ENCODE measurements at regions not wholly inside any gene's neighbourhood (a gene's known extent, or its start where the extent isn't known, plus 50 kb on each side); places are given as distances from the start of the nearest gene placed in this dataset.

DNA sequence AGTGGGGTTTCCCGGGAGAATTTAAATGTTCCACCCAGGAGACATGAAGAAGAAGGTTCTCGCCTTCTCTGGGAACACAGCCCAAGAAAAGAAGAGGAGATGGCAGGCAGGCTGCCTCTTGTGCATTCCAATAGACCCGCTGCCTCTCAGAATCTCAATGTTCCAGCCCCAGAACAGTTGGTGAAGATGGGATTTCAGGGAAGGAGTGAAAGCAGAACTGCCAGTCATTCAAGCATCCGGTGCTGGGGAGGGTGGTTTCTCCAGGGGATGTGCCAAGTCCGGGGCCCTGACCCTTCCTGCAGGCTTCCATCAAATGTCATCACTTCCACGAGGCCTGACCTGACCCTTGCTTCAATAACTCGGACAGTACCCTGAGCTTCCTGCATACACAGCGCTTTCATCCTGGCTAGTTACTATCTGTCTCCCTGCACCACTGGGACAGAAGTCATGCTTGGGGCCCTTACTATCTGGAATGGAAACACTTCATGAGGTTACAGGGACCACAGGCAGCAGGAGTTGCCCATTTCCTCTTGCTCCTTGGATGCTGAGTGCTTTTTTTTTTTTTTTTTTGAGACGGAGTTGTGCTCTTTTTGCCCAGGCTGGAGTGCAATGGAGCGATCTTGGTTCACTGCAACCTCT is 386.6 kb upstream of the POU3F1 start:
- no peak for DNase-seq (ENCODE audit: low read depth in 4 of 4, low spot score in 1 of 4)

DNA sequence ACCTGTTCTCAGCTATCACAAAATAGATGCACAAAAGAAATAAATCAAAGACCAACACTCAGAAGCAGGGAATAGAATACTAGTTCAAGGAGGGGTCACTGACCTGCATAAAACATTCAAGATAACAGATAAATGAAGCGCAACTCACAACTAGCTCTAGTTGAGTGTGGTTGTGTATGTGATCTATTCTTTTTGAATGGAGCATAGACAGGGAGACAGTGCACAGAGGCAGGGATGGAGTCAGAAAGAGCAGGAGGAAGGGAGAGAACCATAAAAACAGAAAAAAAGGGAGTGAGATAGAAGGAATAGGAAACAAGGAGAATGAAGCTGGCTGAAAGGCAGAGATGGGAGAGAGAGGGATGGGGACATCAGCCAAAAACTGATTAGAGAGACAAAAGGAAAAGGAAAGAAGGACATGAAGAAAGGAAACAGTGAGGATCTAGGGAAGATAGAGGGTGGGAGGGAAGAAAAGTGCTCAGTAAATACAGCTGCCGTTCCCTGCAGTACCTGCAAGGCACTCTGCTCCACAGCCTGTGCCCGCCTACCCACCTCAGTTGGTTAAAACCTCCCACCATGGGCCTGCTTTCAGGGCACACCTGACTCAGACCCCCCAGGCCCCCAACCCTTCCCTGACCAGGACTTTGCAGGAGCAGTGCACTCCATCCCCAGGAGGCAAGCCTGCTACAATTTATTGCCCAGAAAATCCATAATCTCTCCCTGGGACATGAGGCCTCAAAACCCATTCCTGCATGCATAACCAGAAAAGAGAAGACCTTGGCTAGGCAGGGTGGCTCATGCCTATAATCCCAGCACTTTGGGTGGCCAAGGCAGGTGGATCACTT is 385.2 kb upstream of the POU3F1 start:
- DNase-seq (ENCODE audit: low read depth in 4 of 4, low spot score in 1 of 4) = no peak

DNA sequence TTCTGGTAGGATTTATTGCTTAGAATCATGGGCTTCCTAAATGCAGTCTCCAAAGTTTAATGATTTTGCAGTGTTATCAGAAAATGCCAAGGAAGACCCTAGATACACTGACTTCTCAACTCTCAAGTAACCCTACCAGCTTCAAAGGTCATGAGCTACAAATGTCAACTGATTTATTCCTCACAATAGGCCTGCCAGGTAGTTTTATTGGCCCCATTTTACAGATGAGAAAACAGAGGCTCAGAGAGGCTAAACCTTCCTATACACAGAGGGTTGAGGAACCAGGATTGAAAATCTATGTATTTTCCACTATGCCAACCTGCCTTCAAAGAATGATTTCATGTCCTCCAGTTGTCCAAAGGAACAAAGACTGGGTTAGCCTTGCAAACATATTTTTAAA is 384.4 kb upstream of the POU3F1 start:
- no peak for DNase-seq (ENCODE audit: low read depth in 4 of 4, low spot score in 1 of 4)

DNA sequence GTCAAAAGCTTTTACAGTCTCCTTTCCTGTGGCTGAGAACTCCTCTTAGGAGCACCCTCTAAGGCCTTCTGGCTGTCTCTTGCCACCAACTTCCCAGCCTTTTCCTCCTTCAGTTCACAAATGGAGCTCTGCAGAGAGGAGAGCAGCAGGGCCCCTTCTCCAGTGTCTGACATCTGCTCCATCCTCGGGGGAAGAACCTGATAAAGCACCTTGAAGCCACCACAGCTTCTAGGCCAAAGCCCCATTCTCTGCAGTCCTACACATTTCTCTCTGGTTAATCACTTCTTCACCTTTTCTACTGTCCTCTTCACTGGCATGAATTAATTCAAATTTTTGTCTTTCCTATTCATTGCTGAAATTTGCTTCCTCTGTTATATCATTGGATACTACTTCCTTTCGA is 378.1 kb upstream of the POU3F1 start:
- DNase-seq (ENCODE audit: low read depth in 4 of 4, low spot score in 1 of 4) = no peak

DNA sequence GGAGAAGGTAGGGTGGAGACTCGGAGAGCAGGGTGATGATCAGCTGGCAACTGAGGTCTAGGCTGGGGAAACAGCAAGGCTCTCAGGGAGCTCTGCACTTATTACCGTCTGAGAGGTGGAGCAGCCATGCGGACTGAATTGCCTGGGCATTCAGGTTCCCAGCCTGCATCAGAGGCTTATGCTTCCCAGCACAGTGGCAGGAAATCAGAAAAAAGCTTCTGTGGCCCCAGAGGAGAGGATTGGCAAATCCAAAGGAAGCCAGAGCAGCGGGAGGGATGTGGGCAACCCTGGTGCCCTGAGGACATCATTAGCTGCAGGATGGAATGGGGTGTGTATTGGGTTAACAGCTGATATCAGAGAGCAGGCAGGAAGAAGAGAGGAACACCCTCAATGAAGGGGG is 374.1 kb upstream of the POU3F1 start:
- DNase-seq (ENCODE audit: low read depth in 4 of 4, low spot score in 1 of 4) = no peak

DNA sequence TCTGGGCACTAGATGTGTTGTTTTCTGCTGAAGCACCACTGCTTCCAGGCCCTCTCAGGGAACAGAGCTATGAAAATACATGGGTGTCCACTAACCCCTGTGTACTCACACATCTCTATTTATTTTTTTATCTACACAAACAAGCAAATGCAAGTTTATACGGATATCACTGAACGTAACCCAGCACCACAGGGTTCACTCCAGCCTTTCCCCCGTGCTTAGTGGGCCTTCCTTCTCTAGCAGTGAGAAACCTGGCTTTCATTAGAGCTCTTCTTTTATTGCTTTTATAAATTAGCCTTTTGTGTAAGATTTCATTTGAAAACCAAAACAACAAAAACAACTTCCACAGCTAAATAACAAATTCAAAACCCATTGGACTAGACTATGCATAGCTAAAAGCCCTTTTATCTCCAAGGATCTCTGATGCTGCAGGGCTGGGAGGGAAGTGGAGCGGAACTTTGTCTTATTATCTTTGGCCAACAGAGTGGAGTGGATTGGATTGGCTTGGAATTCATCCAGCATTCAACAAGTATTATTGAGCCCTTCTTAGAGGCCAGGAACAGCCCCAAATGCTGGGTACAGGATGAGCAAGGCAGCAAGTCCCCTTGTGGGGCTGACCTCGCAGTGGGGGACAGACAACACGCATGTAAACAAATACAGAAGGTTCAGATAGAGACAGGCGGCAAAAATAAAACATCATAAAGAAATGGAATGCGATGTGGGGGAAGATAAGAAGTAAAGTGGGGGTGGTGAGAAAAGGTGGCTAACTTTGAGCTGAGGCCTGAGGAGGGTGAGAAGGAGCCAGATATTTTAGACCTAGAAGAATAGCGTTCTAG is 371.8 kb upstream of the POU3F1 start:
- DNase-seq (ENCODE audit: low read depth in 4 of 4, low spot score in 1 of 4) = no peak

DNA sequence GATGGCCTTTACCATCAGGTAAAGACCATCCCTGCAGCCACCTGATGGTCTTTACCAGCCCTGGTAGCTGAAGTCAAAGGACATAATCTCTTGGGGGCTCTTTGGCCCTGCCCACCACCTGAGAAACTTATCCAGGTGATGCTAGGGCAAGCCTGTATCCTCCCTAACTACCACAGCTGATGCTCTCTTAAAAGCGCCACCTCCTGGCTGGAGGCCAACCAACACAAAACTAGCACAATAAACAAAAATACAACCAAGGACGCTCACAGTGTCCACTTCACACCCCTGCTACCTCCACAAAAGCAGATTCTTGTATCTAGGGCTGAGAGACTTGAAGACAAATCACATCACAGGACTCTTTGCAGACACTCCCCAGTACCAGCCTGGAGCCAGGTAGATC is 357.1 kb upstream of the POU3F1 start:
- DNase-seq (ENCODE audit: low read depth in 4 of 4, low spot score in 1 of 4) = no peak

DNA sequence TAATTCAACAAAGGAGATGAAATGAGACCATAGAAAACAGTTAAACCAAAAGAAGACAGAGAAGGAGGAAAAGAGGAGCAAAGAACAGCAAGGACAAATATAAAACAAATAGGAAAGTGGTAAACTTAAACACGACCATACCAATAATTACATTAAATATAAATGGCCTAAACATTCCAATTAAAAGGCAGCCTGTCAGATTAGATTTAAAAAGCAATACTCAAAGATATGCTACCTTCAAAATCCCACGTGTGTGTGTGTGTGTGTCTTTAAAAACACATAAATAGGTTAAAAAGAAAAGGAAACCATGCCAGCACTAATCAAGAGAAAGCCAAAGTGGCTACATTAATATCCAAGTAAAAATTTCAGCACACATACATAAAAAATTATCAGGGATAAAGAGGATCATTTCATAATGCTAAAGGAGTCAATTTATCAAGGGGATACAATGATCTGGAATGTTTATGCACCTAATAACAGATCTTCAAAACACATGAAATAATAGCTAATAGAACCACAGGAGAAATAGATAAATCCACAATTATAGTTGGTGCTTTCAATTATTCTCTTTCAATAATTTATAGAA is 355.7 kb upstream of the POU3F1 start:
- DNase-seq (ENCODE audit: low read depth in 4 of 4, low spot score in 1 of 4) = no peak

DNA sequence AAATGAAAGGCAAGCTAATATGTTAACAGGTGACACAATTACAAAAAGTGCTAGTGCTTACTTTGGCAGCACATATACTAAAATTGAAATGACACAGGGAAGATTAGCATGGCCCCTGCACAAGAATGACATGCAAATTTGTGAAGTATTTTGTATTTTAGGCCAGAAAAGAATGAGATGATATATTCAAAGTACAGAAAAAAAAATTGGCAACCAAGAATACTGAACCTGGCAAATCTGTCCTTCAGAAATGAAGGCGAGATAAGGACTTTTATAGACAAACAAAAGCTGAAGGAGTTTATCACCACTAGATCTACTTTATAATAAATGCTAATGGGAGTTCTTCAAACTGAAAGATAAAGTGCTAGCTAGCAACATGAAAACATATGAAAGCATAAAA is 350.0 kb upstream of the POU3F1 start:
- DNase-seq (ENCODE audit: low read depth in 4 of 4, low spot score in 1 of 4) = no peak

DNA sequence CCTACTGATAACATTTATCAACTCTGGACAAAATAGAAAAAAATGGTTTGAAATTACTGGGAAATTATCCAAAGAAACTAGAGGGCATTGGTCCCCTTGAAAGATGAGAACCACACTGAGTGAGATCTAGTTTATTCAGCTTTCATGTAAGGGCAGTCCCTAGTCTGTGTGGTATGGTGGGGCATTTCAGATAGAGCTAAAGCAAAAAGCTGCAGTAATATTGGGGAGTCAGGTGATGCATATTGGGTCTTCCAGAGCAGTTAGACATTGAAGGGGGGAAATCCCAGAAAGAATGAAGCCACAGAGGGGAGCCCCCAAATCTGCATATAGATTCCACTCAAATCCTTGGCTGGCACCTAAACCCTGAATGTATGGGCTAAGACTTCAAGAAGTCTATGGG is 347.7 kb upstream of the POU3F1 start:
- DNase-seq (ENCODE audit: low read depth in 4 of 4, low spot score in 1 of 4) = no peak

DNA sequence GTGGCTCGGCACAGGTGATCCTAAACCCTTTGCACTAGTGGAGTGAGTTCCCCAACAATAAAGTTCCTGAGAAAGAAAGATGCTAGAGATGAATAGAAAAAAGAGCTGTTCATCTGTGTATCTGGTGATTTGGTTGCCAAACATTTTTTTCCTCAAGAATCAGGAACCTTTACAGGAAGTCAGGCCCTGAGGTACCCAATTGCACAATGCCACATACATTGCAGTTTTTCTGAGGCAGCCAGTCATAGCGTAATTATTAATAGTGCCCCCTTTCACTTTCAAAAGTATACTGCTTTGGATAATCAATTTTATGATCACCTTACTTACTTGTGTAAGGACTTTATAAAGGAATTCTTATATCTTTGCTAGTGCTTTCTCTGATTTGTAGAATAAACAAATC is 346.3 kb upstream of the POU3F1 start:
- no peak for DNase-seq (ENCODE audit: low read depth in 4 of 4, low spot score in 1 of 4)

DNA sequence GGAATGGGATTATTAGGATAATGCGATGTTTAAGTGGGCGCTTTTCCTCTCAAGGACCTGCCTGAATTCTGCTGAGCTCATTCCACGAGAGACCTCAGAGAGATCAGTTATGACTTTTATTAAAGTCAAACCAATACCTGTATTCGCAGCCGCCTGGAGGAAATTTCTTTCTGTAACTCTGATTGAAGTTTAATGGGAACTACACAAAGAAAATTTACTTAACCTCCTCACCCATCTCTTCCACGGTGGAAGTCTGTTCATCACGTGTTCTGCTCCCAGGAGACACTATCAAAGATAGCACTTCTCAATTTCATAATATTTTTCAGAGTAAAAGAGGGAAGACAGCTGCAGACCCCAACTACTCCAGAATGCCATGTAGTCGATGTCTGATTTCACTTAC is 334.7 kb upstream of the POU3F1 start:
- DNase-seq (ENCODE audit: low read depth in 4 of 4, low spot score in 1 of 4) = no peak

DNA sequence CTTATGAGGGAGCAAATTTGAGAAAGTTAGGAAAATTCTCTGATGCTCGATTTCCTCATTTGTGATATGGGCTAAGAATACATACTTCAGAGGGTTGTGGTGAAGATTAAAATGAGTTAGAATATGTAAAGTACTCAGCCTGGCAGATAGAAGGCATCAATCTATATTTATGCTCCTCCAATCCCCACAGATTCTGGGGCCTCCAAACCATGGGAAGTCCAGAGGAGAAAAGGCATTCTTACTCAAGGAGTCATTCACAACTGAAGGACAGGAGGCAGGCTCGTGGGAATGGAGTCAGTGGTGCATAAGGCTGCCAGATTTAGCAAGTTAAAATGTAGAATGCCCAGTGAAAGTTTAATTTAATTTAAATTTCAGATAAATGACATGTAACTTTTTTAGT is 330.0 kb upstream of the POU3F1 start:
- DNase-seq (ENCODE audit: low read depth in 4 of 4, low spot score in 1 of 4) = no peak

DNA sequence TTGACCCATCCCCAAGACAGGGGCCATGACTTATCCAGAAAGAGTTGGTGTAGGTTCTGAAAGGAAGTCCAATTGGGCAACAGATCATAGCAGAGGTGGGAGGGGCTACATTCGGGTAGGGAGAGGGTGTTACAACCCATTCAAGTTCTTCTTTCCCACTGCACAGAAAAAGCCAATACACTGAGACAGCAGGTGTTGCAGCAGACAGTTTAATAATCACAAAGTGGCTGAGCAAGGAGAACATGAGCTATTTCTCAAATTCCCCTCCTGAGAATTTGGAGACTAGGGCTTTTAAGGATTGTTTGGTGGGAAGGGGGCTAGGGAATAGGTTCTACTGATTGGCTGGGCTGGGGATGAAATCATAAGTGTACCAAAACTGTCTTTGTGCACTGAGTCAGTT is 328.4 kb upstream of the POU3F1 start:
- no peak for DNase-seq (ENCODE audit: low read depth in 4 of 4, low spot score in 1 of 4)

DNA sequence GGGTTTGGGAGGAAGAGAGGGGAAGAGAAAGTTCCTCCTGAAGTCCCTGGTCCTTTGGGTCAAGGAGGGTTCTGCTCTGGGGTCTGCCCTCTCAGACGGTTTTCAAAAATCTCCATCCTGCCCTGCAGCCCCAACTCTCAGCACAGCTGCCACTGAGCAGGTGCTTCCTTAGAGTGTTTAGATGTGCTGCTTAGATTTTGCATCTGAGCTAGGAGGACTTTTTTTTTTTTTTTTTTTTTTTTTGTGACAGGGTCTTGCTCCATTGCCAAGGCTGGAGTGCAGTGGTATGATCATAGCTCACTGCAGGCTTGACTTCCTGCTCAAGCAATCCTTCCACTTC is 324.9 kb upstream of the POU3F1 start:
- DNase-seq (ENCODE audit: low read depth in 4 of 4, low spot score in 1 of 4) = no peak

DNA sequence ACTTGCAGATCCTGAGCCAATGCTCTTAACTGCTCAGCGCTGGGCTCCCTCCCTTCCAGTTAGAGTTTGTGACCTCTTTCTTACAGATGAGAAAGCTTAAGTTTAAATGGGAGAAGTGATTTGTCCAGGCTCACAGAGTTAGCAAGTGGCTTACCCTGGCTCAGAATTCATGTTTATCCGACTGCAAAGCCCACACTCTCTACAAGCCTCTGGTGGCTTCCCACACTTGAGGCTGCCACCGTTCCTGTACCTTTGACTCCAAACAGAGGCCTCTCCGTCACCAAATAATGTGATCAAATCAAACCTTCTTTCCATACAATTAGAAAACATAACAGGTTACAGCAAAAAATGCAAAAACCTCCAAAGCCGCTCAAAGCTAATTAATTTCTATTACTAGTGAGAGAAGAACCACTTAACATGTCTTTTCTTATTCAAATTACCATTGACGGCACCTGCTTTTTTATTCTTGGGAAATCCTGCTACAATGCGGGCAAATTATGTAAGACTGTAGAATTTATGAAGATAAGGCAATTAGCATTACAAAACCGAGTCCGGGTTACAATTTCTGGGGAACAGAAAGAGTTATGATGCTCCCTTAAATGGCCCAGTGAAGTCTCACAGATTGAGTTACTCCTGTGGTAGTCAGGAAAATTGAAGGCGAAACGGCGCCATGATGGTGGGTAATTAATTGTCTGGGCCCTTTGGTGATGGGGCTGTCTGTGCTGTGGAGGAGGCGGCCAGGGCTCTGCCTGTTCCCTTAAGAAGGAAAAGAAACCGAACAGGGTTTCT is 324.3 kb upstream of the POU3F1 start:
- DNase-seq (ENCODE audit: low read depth in 4 of 4, low spot score in 1 of 4) = no peak

DNA sequence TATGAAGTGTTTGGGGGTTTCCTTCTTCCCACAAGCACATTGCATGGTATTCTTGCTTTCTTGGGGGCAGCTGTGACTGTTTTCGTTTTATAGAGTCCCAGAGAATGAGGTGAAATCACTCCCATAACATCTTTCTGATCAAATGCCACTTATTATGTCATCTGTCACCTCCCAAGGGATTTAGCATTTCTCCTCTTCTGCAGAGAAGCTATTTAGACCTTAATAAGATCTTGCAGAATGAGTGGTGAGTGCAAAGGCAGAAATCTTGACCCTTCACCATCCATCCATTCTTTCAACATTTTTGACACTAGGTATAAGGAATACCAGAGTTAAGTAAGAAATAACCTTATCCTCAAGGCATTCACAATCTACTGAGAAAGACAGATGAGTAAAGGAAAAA is 318.6 kb upstream of the POU3F1 start:
- DNase-seq (ENCODE audit: low read depth in 4 of 4, low spot score in 1 of 4) = no peak

DNA sequence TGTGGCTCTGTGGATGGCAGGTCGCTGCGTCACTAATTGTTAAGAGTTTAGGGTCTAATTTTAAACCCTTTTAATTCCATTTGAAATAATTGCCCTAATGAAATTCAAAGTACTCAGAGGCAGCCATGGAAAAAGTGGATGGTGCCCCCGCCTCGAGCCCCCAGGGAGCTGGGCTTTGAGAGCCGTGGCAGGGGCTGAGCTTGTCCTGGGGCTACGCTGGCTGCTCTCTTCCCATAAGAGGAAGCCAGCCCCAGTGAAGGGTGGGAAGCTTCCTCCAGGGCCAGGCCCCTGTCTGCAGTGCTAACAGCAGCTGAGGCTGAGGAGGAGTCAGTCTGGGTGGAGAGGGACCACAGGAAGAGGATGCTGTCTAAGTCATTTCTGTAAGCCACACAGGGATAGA is 315.0 kb upstream of the POU3F1 start:
- no peak for DNase-seq (ENCODE audit: low read depth in 4 of 4, low spot score in 1 of 4)

DNA sequence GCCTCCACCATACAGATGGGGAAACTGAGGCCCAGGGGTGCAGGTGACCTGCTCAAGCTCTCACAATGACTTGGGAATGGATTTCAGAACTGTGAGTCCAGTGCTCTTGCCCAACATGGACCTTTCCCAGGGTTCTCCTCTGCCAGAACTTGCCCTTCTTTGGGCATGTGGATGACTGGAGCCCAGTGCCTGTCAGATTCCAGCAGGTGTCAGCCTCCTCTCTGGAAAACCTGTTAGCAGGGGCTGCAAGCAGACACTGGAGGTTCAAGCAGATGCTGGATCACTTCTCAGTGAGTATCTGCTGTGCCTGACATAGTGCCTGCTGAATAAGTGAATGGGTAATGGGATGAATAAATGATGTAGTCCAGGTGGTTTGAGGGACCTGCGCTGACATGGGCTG is 314.2 kb upstream of the POU3F1 start:
- no peak for DNase-seq (ENCODE audit: low read depth in 4 of 4, low spot score in 1 of 4)

DNA sequence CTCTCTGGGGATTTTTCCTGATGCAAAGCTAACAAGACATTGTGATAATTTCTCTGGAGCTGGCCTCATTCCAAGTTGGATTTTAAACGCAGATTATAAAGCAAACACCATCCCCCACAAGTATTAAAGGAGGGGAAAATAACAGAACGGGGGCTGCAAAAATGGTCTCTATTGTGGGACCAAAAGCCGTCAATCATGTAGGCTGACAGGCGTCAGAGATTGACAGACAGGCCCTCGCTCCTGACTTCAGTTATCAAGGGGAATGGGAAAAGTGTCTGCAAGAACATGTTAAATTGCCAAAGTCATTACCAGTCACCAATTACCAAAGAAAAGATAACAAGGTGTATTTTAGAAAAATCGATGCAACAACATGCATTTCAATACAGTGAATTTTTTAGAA is 307.4 kb upstream of the POU3F1 start:
- no peak for DNase-seq (ENCODE audit: low read depth in 4 of 4, low spot score in 1 of 4)

DNA sequence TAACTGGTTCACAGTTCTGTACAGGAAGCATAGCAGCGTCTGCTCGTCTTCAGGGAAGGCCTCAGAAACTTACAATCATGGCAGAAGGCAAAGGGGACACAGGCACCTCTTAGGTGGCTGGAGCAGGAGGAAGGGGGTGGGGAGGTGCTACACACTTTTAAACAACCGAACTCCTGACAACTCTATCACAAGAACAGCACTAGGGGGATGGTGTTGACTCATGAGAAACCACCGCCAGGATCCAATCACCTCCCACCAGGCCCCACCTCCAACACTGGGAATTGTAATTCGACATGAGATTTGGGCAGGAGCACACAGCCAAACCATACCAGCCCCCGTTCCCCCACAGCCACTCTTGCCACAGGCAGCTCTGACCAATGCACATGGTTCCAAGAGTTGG is 306.3 kb upstream of the POU3F1 start:
- no peak for DNase-seq (ENCODE audit: low read depth in 4 of 4, low spot score in 1 of 4)

Measured in stimulated activated CD4-positive, alpha-beta T cell treated with anti-CD3 and anti-CD28 coated beads, Interleukin-1b, Interleukin-23, amount 100 ng/mL, for 24 hours (primary cell).